ENCODE measurements at regions not wholly inside any gene's neighbourhood (a gene's known extent, or its start where the extent isn't known, plus 50 kb on each side); places are given as distances from the start of the nearest gene placed in this dataset.
A peak's percentile ranks its signal among the peaks of the same experiment; 100 is the strongest.

- Histone ChIP-seq H4K20me1 (ENCODE audit: insufficient read depth, low read length) (no peaks in the 10 kb centered on the region), H2AFZ (ENCODE audit: low read depth, low read length) (no peak overlapping the region), H3K79me2 (ENCODE audit: insufficient read depth, low read length) (no peaks in the 10 kb centered on the region), H3K9me3 (ENCODE audit: insufficient read depth, low read depth, low read length) (no peaks in the 10 kb centered on the region), H3K4me3 (ENCODE audit: insufficient read depth, low read depth, low read length) (no peak overlapping the region), H3K27me3 (ENCODE audit: insufficient read depth, low read length) (no peaks in the 10 kb centered on the region), H3K9ac (ENCODE audit: low read length) (no peak overlapping the region), H3K4me1 (ENCODE audit: insufficient read depth, low read length) (no peaks in the 10 kb centered on the region), H3K4me2 (ENCODE audit: low read length) (no peak overlapping the region), H3K27ac (ENCODE audit: low read depth, low read length) (no peak overlapping the region), H3K36me3 (ENCODE audit: insufficient read depth, low read length) (no peaks in the 10 kb centered on the region)
- DNase-seq (ENCODE audit: low read depth): peak; percentile 14
- Mint-ChIP-seq H3K4me3 (ENCODE audit: unreplicated experiment) (no peak overlapping the region), H3K27ac (ENCODE audit: unreplicated experiment) (no peak overlapping the region), H3K4me1 (ENCODE audit: low read depth, unreplicated experiment) (no peaks in the 10 kb centered on the region), H3K27me3 (ENCODE audit: low read depth, unreplicated experiment) (peaks cover 3% of the 10 kb centered on the region), H3K9me3 (ENCODE audit: unreplicated experiment) (no peaks in the 10 kb centered on the region), H3K36me3 (ENCODE audit: low read depth, unreplicated experiment) (no peaks in the 10 kb centered on the region)
- peak; percentile 36 for TF ChIP-seq CTCF (IDR thresholded peaks at IDR 0.05; ENCODE audit: insufficient read depth, low read depth, low read length)
- no peak for TF ChIP-seq EZH2 (IDR thresholded peaks at IDR 0.05; ENCODE audit: insufficient read depth, low read length)
- no peak for FAIRE-seq
Measured at GRCh38 chr13:60329221-60329923, 67.6 kb upstream of the TDRD3 start.

GRCh38 chr13:60331249-60332012 lies 65.6 kb upstream of the TDRD3 start:
- DNase-seq (ENCODE audit: low read depth): no peak
- Mint-ChIP-seq H3K4me3 (ENCODE audit: unreplicated experiment) (no peak overlapping the region), H3K36me3 (ENCODE audit: low read depth, unreplicated experiment) (no peaks in the 10 kb centered on the region), H3K27me3 (ENCODE audit: low read depth, unreplicated experiment) (peaks cover 3% of the 10 kb centered on the region), H3K27ac (ENCODE audit: unreplicated experiment) (no peak overlapping the region), H3K9me3 (ENCODE audit: unreplicated experiment) (no peaks in the 10 kb centered on the region), H3K4me1 (ENCODE audit: low read depth, unreplicated experiment) (peaks cover 1% of the 10 kb centered on the region)
- Histone ChIP-seq H3K4me3 (ENCODE audit: insufficient read depth, low read depth, low read length) (no peak overlapping the region), H3K36me3 (ENCODE audit: insufficient read depth, low read length) (no peaks in the 10 kb centered on the region), H3K4me1 (ENCODE audit: insufficient read depth, low read length) (no peaks in the 10 kb centered on the region), H3K9me3 (ENCODE audit: insufficient read depth, low read depth, low read length) (no peaks in the 10 kb centered on the region), H3K9ac (ENCODE audit: low read length) (no peak overlapping the region), H3K27me3 (ENCODE audit: insufficient read depth, low read length) (no peaks in the 10 kb centered on the region), H2AFZ (ENCODE audit: low read depth, low read length) (no peak overlapping the region), H3K79me2 (ENCODE audit: insufficient read depth, low read length) (no peaks in the 10 kb centered on the region), H4K20me1 (ENCODE audit: insufficient read depth, low read length) (no peaks in the 10 kb centered on the region), H3K4me2 (ENCODE audit: low read length) (no peak overlapping the region), H3K27ac (ENCODE audit: low read depth, low read length) (no peak overlapping the region)
- no peak for FAIRE-seq
- TF ChIP-seq EZH2 (IDR thresholded peaks at IDR 0.05; ENCODE audit: insufficient read depth, low read length) (no peak), CTCF (IDR thresholded peaks at IDR 0.05; ENCODE audit: insufficient read depth, low read depth, low read length) (no peak)

GRCh38 chr13:60332682-60333081 lies 64.3 kb upstream of the TDRD3 start:
- Histone ChIP-seq H3K27ac (ENCODE audit: low read depth, low read length) (no peak overlapping the region), H2AFZ (ENCODE audit: low read depth, low read length) (no peak overlapping the region), H3K79me2 (ENCODE audit: insufficient read depth, low read length) (no peaks in the 10 kb centered on the region), H3K9ac (ENCODE audit: low read length) (no peak overlapping the region), H3K4me3 (ENCODE audit: insufficient read depth, low read depth, low read length) (no peak overlapping the region), H3K36me3 (ENCODE audit: insufficient read depth, low read length) (no peaks in the 10 kb centered on the region), H3K4me2 (ENCODE audit: low read length) (no peak overlapping the region), H4K20me1 (ENCODE audit: insufficient read depth, low read length) (no peaks in the 10 kb centered on the region), H3K27me3 (ENCODE audit: insufficient read depth, low read length) (no peaks in the 10 kb centered on the region), H3K4me1 (ENCODE audit: insufficient read depth, low read length) (no peaks in the 10 kb centered on the region), H3K9me3 (ENCODE audit: insufficient read depth, low read depth, low read length) (no peaks in the 10 kb centered on the region)
- DNase-seq (ENCODE audit: low read depth) (no peak), FAIRE-seq (no peak)
- Mint-ChIP-seq H3K27me3 (ENCODE audit: low read depth, unreplicated experiment) (peaks cover 3% of the 10 kb centered on the region), H3K9me3 (ENCODE audit: unreplicated experiment) (no peaks in the 10 kb centered on the region), H3K27ac (ENCODE audit: unreplicated experiment) (no peak overlapping the region), H3K4me1 (ENCODE audit: low read depth, unreplicated experiment) (peaks cover 11% of the 10 kb centered on the region), H3K36me3 (ENCODE audit: low read depth, unreplicated experiment) (no peaks in the 10 kb centered on the region), H3K4me3 (ENCODE audit: unreplicated experiment) (no peak overlapping the region)
- TF ChIP-seq EZH2 (IDR thresholded peaks at IDR 0.05; ENCODE audit: insufficient read depth, low read length): no peak

Measured in astrocyte (in vitro differentiated cells and primary cell).